Left colon (tissue), 2 donors: ENCODE measurements at regions not wholly inside any gene's neighbourhood (a gene's known extent, or its start where the extent isn't known, plus 50 kb on each side); places are given as distances from the start of the nearest gene placed in this dataset.
A peak's percentile ranks its signal among the peaks of the same experiment; 100 is the strongest.
"Not testable (repeated sequence)": the region's sequence is repeated elsewhere in the genome, so short reads cannot be mapped to it uniquely, and the experiment has no call there.

ENCODE experiments used
- ATAC-seq: fragments of 200-7000 bp; cut with Tn5 transposase; one replicate; pipeline ENCODE4 v1.9.1; 2020; ENCODE audit warnings: mild to moderate bottlenecking, moderate library complexity
- DNase-seq, 2 donors: peaks; one replicate each; pipeline ENCODE4 v3.0.0-alpha.2; 2020
- intact Hi-C, 2 donors: fragments of 100-400 bp; cut with DNase I in 1 of 2; cut with micrococcal nuclease in 1 of 2; formaldehyde crosslinking; loops; one replicate each; pipeline versions ENCODE4 v1.11.2 to v1.14.0; 2022; cut with DNase I, micrococcal nuclease
- donor health status: DM: no; HTN: no; CAD: no.
- donor health status: DM: yes; HTN: yes; CAD: no.

DNA sequence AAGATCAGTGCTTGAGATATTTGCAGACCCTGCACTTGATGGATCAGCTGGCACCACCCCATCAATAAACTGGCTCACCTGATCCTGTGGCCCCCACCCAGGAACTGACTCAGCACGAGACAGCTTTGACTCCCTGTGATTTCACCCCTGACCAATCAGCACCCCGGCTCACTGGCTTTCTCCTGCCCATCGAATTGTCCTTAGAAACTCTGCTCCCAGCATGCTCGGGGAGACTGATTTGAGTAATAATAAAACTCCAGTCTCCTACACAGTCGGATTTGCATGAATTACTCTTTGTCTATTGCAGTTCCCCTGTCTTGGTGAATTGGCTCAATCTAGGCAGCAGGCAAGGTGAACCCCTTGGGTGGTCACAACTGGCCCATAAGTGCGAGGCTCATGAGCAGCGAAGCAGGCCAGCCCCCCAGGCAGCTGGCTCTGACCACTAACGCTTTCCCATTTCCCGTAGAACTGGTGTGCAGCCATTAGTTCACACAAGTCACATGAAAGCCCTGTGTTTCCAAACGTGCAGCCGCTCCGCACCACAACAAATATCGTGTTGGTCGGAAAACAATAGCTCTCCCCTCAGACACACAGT is 79.6 kb downstream of the RSPH3 start:
- no peak for DNase-seq
- no peak for ATAC-seq
- intact Hi-C loops, result no loop called here

DNA sequence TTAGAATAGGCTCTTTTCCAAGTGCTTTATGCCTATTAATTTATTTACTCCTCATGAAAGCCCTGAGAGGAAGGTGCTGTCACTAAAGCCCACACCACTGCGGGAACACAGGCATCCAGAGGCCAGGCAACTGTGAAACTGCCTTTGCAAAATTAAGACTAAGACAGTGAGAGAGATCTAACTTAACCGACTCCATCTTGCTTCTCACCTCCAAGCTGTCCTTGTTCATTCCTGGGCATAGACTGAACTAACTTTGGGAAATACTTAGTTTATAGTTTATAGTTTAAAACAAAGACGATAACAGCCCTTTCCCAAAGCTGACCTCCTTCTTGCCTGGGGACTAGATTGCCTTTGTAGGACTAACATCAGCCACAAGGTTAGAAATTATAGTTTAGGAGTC is 80.1 kb downstream of the RSPH3 start:
- ATAC-seq, result no peak
- intact Hi-C loops, result no loop called here
- no peak for DNase-seq

DNA sequence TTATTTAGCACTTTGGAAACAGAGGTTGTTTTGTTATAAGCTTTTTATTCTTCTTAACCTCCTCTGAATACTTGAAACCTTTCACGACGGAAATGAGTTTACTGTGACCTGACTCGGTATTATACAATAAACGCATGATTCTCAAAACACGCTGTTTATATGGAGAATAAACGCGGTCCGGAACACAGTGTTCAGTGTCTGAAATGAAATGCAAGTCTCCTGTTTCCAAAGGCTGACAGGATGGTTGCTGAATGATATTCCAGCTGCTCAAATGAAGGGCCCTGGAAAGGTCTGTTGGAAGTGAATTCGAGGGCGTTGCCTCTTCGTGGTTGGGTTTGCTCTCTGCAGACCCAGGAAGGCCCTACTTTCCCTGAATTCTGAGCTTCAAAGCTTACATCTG is 83.4 kb downstream of the RSPH3 start:
- DNase-seq, result no peak
- ATAC-seq, result no peak
- intact Hi-C loops, result no loop called here

DNA sequence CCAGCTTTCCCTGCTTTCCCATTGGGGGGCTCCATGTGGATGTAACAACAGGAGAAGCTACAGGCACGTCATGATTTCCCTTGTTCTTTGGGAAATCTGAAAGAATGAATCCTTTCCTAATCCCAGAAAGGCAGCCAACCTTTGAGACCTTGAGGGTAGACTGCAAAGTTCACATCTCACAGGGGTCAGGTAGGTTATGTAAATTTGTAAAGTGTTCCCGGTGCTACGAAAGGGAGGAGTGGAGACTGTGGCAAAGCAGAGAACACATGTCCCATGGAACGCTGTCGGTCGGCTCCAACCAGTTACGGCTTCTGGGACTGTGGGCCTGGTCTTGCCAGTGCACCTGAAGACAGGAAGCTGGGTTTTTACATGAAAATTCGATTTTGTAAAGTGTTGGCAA is 85.1 kb downstream of the RSPH3 start:
- no peak for ATAC-seq
- intact Hi-C loops, result no loop called here
- no peak for DNase-seq

DNA sequence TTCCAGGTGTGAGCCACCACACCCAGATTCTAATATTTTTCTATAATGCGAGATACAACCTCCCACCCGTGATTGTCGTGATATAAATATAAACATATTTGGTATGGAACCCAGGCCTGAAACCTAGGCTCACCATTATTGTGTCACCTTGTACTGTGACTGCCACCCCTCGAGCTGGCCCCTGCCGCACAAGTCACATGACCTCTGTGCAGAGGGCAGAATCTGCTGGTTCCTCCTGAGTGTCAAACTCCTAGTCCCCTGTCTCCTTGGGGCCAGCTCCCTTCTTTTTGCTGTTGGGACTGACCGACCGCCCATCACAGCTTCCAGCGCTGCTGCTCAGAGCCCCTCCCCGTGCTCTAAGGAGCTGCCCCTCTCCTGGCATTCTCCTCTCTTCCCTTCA is 86.4 kb downstream of the RSPH3 start:
- ATAC-seq (no peak), DNase-seq (no peak)
- intact Hi-C loops, result no loop called here

DNA sequence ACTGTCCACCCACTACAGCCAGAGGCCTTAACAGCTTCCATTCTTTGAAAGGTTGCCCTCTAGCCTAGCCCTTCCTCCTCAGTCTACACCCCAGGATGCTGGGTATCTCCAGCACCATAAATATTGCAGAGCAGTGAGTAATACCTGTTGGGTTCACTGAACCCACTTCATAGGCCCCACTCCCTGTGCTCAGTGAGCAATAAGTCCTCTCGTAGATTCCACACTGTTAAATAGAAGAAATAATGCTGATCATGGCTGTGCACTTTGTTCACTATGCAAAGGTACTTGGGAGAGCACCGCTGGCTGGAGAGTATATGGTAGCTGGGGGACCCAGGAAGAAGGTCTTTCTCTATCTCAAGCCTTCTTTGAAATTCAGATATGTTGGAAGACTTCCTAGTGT is 87.3 kb downstream of the RSPH3 start:
- DNase-seq (no peak), ATAC-seq (peak; percentile 58)
- intact Hi-C loops, result no loop called here

DNA sequence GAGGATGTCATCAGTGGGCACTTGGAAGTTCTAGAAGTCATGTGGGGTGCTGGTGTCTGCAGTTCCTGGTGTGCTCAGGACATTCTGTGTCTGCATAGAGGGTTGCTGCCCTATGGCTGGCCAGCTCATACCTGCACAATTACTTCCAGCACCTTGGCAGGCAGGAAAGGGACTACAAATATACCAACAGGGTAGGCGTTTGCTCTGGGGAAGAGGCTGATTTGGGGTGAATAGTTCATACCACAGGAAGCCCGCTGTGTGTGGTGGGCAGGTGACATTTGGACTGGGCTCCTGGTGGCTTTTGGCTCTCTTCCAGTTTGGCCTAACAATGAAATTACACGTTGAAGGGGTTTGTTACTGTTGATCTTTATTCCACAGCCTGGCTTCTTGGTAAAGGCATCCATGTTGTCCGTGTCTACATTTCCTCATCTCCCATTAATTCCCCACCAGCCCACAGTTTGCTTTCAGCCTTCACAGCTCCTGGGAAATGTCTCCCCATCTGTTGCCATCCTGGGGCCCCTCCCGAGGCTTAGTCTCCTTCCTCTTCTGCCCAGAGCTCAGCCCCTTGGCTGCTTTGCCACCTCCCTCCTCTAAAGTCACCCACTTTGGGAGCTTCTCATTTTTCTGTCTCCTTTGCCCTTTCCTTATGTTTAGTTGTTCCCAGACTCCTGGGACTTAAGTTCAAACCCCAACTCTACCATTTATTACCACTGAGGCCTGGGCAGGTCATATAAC is 88.1 kb downstream of the RSPH3 start:
- DNase-seq (no peak), ATAC-seq (no peak)
- intact Hi-C loops, result no loop called here

DNA sequence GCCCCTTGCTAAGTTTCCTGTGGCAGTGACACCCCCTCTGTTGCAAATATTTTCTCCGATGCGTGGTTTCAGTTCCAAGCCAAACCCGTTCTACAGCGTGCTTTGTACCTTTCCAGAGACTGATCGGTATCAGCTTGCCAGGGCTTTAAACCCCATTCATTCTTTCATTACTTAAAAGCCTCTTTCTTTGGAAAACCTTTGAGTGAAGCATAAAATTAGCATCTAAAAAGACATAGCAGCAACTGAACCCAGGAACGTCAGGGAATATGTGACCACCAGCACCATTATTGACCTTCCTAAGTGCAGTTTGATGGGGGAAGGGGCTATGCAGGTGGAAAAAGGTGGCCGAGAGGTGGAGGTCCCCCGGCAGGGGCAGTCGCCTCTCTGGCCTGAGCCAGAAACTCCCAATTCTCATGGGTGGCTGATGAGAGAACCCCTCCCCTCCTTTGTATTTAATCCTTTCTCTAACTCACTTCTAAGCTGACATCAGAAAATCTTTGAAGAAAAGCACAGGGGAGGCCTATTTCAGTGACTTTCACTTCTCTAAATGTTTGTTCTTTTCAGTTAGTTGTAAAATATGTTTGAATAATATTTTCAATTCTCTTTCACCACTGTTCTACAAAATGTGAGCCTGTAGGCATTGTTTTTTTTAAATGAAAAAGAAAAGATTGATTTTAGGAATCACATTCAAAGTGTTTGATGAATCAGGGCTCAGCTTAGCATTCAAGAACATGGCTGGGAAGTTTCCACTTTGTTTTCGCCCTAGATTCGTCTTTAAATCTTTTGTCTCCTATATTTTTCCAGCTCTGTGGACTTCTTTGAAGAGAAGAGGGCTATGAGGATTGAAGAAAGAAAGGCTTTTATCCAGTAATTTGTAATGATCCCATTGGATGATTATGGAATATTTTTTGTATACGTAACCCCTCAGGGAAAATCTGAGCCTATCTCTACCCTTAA is 89.2 kb downstream of the RSPH3 start:
- intact Hi-C loops, result no loop called here
- no peak for ATAC-seq
- no peak for DNase-seq

DNA sequence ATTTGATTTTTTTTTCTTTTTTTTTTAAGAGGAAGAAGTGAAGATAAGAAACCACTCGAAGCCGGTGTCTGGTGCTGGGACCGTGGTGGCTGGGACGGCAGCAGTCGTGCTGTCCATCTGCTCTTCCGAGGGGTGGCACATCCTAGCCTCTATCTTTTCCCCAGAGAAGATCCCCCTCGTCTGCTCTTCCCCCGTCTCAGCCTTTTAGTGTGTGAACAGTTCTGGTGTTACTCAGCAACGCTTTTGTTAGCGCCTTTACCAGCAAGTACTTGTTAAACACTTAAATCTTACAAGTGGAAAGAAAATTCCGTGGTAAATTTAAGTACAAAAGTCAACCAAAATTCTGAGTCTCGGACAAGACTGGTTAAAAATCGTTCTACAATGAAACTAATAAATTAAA is 90.1 kb downstream of the RSPH3 start:
- intact Hi-C loops, result no loop called here
- DNase-seq (no peak), ATAC-seq (no peak)

DNA sequence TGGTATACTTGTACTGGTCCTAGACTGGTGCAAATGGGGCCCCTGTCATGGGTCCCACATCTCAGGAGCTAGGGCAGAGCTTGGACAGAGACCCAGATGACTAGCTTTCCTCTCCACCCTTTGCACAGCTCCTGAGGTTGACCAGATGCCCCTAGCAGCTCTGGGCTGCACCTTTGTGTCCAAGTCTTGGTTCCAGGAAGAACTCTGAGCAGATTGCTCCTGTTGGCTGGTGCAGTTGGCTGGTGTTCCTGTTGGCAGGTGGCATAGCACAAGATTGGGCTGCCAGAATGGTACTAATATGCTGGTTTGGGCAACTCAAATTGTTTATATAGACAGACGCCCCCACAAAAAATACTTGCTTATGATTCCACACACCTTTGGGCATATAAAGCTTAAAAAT is 89.4 kb upstream of the EZR start:
- intact Hi-C loops, result no loop called here
- ATAC-seq, result no peak
- DNase-seq, result no peak

DNA sequence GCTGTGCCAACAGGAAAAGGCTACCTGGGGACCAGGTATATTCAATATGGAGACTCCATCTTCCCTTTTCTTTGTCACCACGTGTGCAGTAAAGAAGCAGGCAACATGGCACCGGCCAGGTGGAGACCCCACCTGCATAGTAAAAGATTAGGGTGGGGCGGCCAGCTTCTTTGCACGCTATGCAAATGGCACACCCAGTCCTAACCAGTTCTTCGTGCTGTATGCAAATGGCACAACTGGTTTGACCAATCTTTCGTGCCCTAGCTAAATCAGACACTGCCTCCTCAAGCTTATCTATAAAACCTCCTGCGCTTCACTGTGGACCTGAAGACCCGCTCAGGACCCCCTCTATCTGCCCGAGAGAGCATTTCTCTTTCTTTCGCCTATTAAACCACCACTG is 88.8 kb upstream of the EZR start:
- peak; percentile 75 for ATAC-seq
- intact Hi-C loops, result no loop called here

DNA sequence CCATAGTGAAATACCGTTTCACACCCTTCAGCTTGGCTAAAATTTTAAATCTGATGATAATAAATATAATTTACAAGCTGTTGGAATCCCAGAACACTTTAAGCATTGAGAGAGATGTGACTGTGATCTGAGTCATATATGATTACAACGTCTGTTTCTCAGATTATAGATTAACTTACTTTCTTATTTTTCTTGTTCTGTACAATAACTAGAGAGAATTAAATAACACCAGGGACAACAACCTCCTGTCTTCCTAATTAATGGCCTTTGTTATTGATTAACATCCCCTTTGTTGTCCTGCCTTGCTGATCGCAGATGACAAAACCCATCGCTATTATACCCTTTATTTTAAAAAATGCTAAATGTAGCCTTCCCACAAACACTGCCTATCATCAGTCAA is 87.8 kb upstream of the EZR start:
- ATAC-seq, result no peak
- intact Hi-C loops, result no loop called here
- DNase-seq, result no peak

More for the DNA sequence above, 88.8 kb upstream of the EZR start:
- DNase-seq, result no peak

DNA sequence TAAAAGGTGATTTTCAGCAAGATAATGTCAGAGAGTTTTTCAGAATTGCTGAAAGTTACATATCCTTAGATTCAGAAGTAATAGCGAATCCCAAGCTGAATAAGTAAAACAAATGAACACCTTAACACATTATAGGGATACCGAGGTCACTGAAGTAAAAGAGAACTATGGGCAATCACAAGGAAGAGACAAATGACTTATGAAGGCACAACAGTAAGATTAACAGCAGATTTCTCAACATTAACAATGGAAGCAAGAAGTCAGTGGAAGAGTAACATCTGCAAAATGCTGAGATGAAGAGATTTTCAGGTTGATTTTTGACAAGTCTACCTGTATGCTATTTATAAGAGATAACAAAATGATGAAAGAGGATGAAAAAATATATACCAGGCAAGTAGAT is 86.1 kb upstream of the EZR start:
- no peak for DNase-seq
- ATAC-seq, result no peak
- intact Hi-C loops, result no loop called here

DNA sequence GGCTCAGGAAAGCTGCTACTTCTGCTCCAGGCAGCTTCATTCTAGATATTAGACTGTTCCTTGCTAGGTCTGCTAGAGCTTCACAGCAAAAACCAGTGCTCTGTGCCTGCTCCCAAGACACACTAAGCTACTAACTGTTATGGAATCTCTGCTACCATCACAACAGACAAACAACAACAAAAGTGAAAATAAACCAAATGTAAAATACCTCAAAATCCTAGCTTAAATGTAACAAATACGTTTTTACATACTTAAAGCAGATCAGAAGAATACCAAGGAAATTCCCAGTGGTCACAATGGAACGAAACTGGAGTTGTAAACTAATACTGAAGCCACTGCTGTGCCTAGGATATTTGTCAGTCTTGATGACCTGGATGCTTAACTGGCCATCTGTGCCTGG is 84.6 kb upstream of the EZR start:
- ATAC-seq (no peak), DNase-seq (no peak)
- intact Hi-C loops, result no loop called here

DNA sequence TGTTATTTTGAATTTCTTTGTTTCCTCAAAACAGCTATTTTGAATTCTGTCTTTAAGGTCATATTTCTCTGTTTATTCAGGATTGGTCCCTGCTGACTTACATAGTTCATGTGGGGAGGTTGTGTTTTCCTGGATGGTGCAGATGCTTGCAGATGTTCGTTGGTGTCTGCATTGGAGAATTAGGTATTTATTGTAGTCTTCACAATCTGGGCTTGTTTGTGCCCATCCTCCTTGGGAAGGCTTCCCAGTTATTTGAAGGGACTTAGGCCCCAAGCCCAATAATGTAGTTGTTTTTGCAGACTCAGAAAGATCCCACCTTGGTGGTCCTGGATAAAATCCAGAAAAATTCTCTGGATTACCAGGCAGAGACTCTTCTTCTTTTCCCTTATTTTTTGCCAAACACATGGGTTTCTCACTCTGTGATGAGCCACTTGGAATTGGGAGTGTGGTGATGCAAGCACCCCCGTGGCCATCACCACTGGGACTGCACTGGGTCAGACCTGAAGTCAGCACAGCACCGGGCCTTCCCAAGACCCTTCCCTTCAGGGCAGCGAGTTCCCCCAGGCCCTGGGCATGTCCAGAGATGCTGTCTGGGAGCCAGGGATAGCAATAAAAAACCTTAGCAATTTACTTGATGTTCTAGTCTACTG is 81.6 kb upstream of the EZR start:
- ATAC-seq (no peak), DNase-seq (no peak)
- intact Hi-C loops, result no loop called here

DNA sequence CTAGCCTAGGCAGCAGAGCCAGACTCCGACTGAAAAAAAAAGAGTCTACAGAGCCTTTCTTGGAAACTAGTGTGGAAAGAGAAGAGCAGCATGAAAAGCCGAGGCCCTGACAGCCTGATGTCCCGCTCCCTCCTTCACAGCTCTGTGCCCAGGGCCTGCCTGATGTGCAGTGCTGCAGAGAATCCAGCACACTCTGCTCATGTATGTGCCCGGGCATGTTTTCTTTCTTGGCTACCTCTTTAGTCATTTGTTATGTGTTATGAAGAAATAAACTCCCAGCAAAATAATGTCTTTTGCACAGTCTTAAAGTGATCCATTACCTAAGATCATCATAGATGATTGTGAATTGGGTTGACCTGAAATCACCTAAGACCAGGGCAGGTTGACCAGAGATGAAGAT is 78.1 kb upstream of the EZR start:
- intact Hi-C loops, result no loop called here
- DNase-seq (no peak), ATAC-seq (no peak)

DNA sequence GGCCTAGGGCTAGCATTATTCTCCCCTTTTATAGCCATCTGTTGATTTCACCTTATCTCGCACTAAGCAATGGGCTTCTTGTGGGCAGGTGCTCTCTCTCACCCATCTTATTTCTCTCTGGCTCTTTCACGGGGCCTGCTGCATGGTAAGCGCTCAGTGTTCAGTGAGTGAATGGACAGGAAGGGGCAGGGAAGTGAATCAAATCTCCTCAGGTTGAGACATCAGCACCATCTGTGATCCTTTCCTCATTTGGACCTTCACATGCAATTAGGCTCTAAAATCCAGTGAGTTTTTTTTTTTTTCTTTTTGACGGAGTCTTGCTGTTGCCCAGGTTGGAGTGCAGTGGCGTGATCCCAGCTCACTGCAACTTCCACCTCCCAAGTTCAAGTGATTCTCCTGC is 76.5 kb upstream of the EZR start:
- no peak for DNase-seq
- ATAC-seq, result no peak
- intact Hi-C loops, result no loop called here

DNA sequence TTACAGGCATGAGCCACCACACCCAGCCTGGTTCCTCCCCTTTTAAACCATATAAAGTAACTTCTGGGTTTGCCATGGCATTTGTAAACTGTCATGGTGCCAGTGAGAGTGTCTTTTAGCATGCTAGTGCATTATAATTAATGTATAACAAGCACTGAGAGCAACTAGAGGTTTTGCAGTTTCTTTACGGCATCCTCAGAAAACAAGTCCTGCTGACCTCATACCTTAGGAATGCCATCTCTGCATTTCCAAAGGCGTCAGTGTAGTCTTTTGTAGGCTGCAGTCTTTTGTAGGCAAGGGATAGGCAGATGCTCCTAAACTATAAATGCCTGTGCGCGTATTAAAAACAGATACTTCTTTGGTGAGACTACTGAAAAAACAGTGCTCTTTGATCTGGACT is 75.0 kb upstream of the EZR start:
- intact Hi-C loops, result no loop called here
- ATAC-seq (peak; percentile 21), DNase-seq (no peak)

DNA sequence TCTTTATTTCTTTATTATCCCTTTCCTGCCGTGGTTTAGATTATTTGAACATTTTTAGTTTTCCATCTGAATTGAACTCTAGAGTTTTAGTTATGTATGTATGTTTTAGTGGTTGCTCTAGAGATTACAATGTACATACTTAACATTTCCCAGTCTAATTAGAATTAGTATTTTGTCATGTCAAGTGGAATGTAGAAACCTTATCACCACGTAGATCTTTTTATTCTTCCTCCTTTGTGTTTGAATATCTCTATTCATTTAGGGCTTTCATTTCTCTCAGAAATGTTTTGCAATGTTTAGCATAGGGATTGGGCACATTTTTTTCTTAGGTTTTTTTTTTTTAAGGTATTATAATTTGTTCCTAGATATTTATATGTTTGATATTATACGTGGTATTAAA is 73.1 kb upstream of the EZR start:
- intact Hi-C loops, result no loop called here
- ATAC-seq (no peak), DNase-seq (no peak)

DNA sequence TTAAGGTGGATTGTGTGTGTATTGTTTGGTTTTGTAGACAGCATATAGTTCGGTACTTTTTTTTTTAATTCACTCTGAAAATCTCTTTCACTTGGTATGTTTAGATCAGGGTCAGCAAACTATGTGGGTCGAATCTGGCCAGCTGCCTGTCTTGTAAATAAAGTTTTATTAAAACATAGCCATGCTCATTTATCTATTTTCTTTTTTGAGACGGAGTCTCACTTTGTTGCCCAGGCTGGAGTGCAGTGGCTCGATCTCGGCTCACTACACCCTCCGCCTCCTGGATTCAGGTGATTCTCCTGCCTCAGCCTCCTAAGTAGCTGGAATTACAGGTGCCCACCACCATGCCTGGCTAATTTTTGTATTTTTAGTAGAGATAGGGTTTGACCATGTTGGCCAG is 72.4 kb upstream of the EZR start:
- intact Hi-C loops, ATAC-seq: not testable (repeated sequence)

More for the DNA sequence above, 72.4 kb upstream of the EZR start:
- not testable (repeated sequence) for DNase-seq
